HEK293 (cell line): ENCODE measurements at regions not wholly inside any gene's neighbourhood (a gene's known extent, or its start where the extent isn't known, plus 50 kb on each side); places are given as distances from the start of the nearest gene placed in this dataset.

Experiments
- CTCF ChIA-PET: fragments of 350-600 bp; formaldehyde crosslinking; extraction: SDS; loops from one replicate; lab custom pipeline; 2021; ENCODE audit warnings: antibody characterized with exemption; lab: Yijun Ruan, JAX
- POLR2A ChIA-PET: fragments of 300-600 bp; formaldehyde crosslinking; extraction: SDS; loops from one replicate; lab custom pipeline; 2020; ENCODE audit warnings: antibody characterized with exemption, inconsistent platforms; lab: Yijun Ruan, JAX
- H3K27ac ChIP-seq: fragments of 200-500 bp; sonication (Bioruptor generic); 2 replicates; pipeline ENCODE4 v1.5.1; 2014; ENCODE audit warnings: low read depth, low read length, control low read depth, inconsistent platforms; ENCODE audit errors: extremely low read depth
- H3K36me3 ChIP-seq, 2 experiments: fragments of 200-500 bp in 1 of 2; sonication (Bioruptor generic) in 1 of 2; 1 replicate in 1 of 2; 2 replicates in 1 of 2; pipeline ENCODE4 v1.5.1; 2014 to 2017; ENCODE audit warnings: inconsistent platforms in 2 of 2, low read length in 2 of 2; ENCODE audit not compliant: control insufficient read depth in 2 of 2, insufficient read depth in 1 of 2
- H3K4me1 ChIP-seq: fragments of 200-500 bp; sonication (Bioruptor generic); 2 replicates; pipeline ENCODE4 v1.5.1; 2014; ENCODE audit warnings: mild to moderate bottlenecking, low read length, inconsistent platforms; ENCODE audit not compliant: control insufficient read depth, insufficient read depth
- H3K4me3 ChIP-seq: 2 replicates; pipeline ENCODE4 v1.5.1; 2011; ENCODE audit warnings: low read depth, mild to moderate bottlenecking, control low read depth, low read length, moderate library complexity
- H3K9me3 ChIP-seq: fragments of 200-500 bp; sonication (Bioruptor generic); 2 replicates; pipeline ENCODE4 v1.5.1; 2014; ENCODE audit warnings: low read depth, low read length, inconsistent platforms; ENCODE audit not compliant: control insufficient read depth, insufficient read depth
- SP2 ChIP-seq: fragments of 450-650 bp; formaldehyde crosslinking; IDR thresholded peaks from 2 replicates; pipeline ENCODE4 v1.5.1; 2016; ENCODE audit warnings: missing biosample characterization, missing genetic modification characterization
- TSHZ1 ChIP-seq: fragments of 450-650 bp; formaldehyde crosslinking; IDR thresholded peaks from 2 replicates; pipeline ENCODE4 v1.5.1; 2016; ENCODE audit warnings: missing biosample characterization, missing genetic modification characterization, borderline replicate concordance
- ZBTB11 ChIP-seq: fragments of 450-650 bp; formaldehyde crosslinking; conservative IDR thresholded peaks from 2 replicates; pipeline ENCODE4 v1.5.1; 2016; ENCODE audit warnings: low read depth, missing biosample characterization, missing genetic modification characterization
- ZFP3 ChIP-seq: fragments of 450-650 bp; formaldehyde crosslinking; IDR thresholded peaks from 2 replicates; pipeline ENCODE4 v1.5.1; 2016; ENCODE audit warnings: low read depth, missing biosample characterization, missing genetic modification characterization
- ZFP37 ChIP-seq: fragments of 450-650 bp; formaldehyde crosslinking; IDR thresholded peaks from 2 replicates; pipeline ENCODE4 v1.5.1; 2016; ENCODE audit warnings: missing biosample characterization, missing genetic modification characterization
- ZFP69B ChIP-seq: fragments of 450-650 bp; formaldehyde crosslinking; IDR thresholded peaks from 2 replicates; pipeline ENCODE4 v1.5.1; 2016; ENCODE audit warnings: missing biosample characterization, missing genetic modification characterization
- ZNF133 ChIP-seq: fragments of 450-650 bp; formaldehyde crosslinking; IDR thresholded peaks from 2 replicates; pipeline ENCODE4 v1.5.1; 2016; ENCODE audit warnings: missing biosample characterization, missing genetic modification characterization
- ZNF146 ChIP-seq: fragments of 450-650 bp; formaldehyde crosslinking; IDR thresholded peaks from 2 replicates; pipeline ENCODE4 v1.5.1; 2016; ENCODE audit warnings: missing biosample characterization, missing genetic modification characterization
- ZNF155 ChIP-seq: fragments of 450-650 bp; formaldehyde crosslinking; IDR thresholded peaks from 2 replicates; pipeline ENCODE4 v1.5.1; 2016; ENCODE audit warnings: missing biosample characterization, missing genetic modification characterization
- ZNF174 ChIP-seq: fragments of 450-650 bp; formaldehyde crosslinking; IDR thresholded peaks from 2 replicates; pipeline ENCODE4 v1.5.0; 2017; ENCODE audit warnings: missing biosample characterization, mild to moderate bottlenecking, missing genetic modification characterization
- ZNF23 ChIP-seq: fragments of 450-650 bp; formaldehyde crosslinking; IDR thresholded peaks from 2 replicates; pipeline ENCODE4 v1.5.1; 2016; ENCODE audit warnings: missing biosample characterization, missing genetic modification characterization, borderline replicate concordance
- ZNF239 ChIP-seq: fragments of 450-650 bp; formaldehyde crosslinking; IDR thresholded peaks from 2 replicates; pipeline ENCODE4 v1.5.1; 2016; ENCODE audit warnings: missing biosample characterization, missing genetic modification characterization
- ZNF311 ChIP-seq: fragments of 450-650 bp; formaldehyde crosslinking; IDR thresholded peaks from 2 replicates; pipeline ENCODE4 v1.5.1; 2017; ENCODE audit warnings: missing biosample characterization, missing genetic modification characterization, borderline replicate concordance
- ZNF473 ChIP-seq: fragments of 450-650 bp; formaldehyde crosslinking; IDR thresholded peaks from 2 replicates; pipeline ENCODE4 v1.5.1; 2017; ENCODE audit warnings: missing biosample characterization, missing genetic modification characterization
- ZNF501 ChIP-seq: fragments of 450-650 bp; formaldehyde crosslinking; IDR thresholded peaks from 2 replicates; pipeline ENCODE4 v1.5.1; 2016; ENCODE audit warnings: missing biosample characterization, missing genetic modification characterization
- ZNF645 ChIP-seq: fragments of 450-650 bp; formaldehyde crosslinking; IDR thresholded peaks from 2 replicates; pipeline ENCODE4; 2016; ENCODE audit warnings: missing biosample characterization, missing genetic modification characterization
- ZNF654 ChIP-seq: fragments of 450-650 bp; formaldehyde crosslinking; IDR thresholded peaks from 2 replicates; pipeline ENCODE4 v1.5.1; 2016; ENCODE audit warnings: low read depth, missing biosample characterization, missing genetic modification characterization
- ZNF660 ChIP-seq: fragments of 450-650 bp; IDR thresholded peaks from 2 replicates; pipeline ENCODE4 v1.5.1; 2018; ENCODE audit warnings: missing biosample characterization, mild to moderate bottlenecking, missing genetic modification characterization
- ZNF677 ChIP-seq: fragments of 450-650 bp; IDR thresholded peaks from 2 replicates; pipeline ENCODE4 v1.5.0; 2018; ENCODE audit warnings: missing biosample characterization, mild to moderate bottlenecking, missing genetic modification characterization, moderate library complexity
- ZXDB ChIP-seq: fragments of 450-650 bp; formaldehyde crosslinking; IDR thresholded peaks from 2 replicates; pipeline ENCODE4 v1.5.1; 2016; ENCODE audit warnings: missing biosample characterization, missing genetic modification characterization

GRCh38 chr3:82141592-82141991, 380.1 kb upstream of the GBE1 start:
- Histone ChIP-seq H3K9me3 (no peaks in the 10 kb centered on the region), H3K4me1 (no peaks in the 10 kb centered on the region), H3K4me3 (no peak overlapping the region), H3K36me3 (no peaks in the 10 kb centered on the region), H3K27ac (no peak overlapping the region)
- POLR2A ChIA-PET, result no interaction called here
- CTCF ChIA-PET, result interaction anchor here (0.6 to 0.7 kb wide), 2 partner anchors 391 to 652 kb away, joined by 4 to 5 read pairs; no protein-coding TSS in a partner anchor
- TF ChIP-seq ZNF174 (tag by site-specific recombination) (no peak), ZNF660 (tag by site-specific recombination) (no peak), ZNF311 (tag by site-specific recombination) (no peak), ZNF677 (tag by site-specific recombination) (no peak), ZNF133 (tag by site-specific recombination) (no peak), ZNF501 (tag by site-specific recombination) (no peak), ZNF473 (tag by site-specific recombination) (no peak), ZFP69B (tag by site-specific recombination) (no peak), ZNF146 (tag by site-specific recombination) (no peak), ZFP37 (tag by site-specific recombination) (no peak), TSHZ1 (no peak), ZNF645 (tag by site-specific recombination) (no peak), SP2 (tag by site-specific recombination) (no peak), ZNF654 (tag by site-specific recombination) (no peak), ZXDB (tag by site-specific recombination) (no peak)

- ChIA-PET POLR2A (no interaction called here), CTCF (no interaction called here)
- Histone ChIP-seq H3K4me3 (no peak overlapping the region), H3K9me3 (no peaks in the 10 kb centered on the region), H3K4me1 (no peaks in the 10 kb centered on the region), H3K36me3 (no peaks in the 10 kb centered on the region), H3K27ac (no peak overlapping the region)
- no peak for TF ChIP-seq ZFP3 (tag by site-specific recombination)
- TF ChIP-seq ZNF155, result no peak
- no peak for TF ChIP-seq ZBTB11
- no peak for TF ChIP-seq TSHZ1
- no peak for TF ChIP-seq ZNF23 (tag by site-specific recombination)
- TF ChIP-seq ZNF239, result no peak
Observed at GRCh38 chr3:82137861-82138260, 376.4 kb upstream of the GBE1 start.
